WTC11 (cell line): ENCODE measurements at regions not wholly inside any gene's neighbourhood (a gene's known extent, or its start where the extent isn't known, plus 50 kb on each side); places are given as distances from the start of the nearest gene placed in this dataset.

Experiments used
- ATAC-seq: fragments of 200-7000 bp; cut with Tn5 transposase; 2 replicates; pipeline ENCODE4 v1.10.0; 2021; ENCODE audit warnings: mild to moderate bottlenecking, moderate library complexity
- CTCF ChIA-PET: fragments of 300-600 bp; sonication (Branson Sonifier 250); formaldehyde crosslinking; loops from one replicate; lab custom pipeline; 2021; ENCODE audit warnings: antibody characterized with exemption; lab: Charles Lee
- POLR2A ChIA-PET: fragments of 350-600 bp; sonication (Branson Sonifier 250); formaldehyde crosslinking; loops from one replicate; lab custom pipeline; 2021; ENCODE audit warnings: antibody characterized with exemption; lab: Charles Lee
- DNase-seq: peaks from one replicate; pipeline ENCODE4 v3.0.0; 2021; ENCODE audit warnings: low spot score
- H3K27ac Mint-ChIP-seq: 2 replicates; pipeline ENCODE4 v1.8.0; 2021; ENCODE audit warnings: mixed read lengths
- H3K27me3 Mint-ChIP-seq: 2 replicates; pipeline ENCODE4 v1.8.0; 2021; ENCODE audit warnings: low read depth, mild to moderate bottlenecking, moderate library complexity, mixed read lengths
- H3K36me3 Mint-ChIP-seq: 2 replicates; pipeline ENCODE4 v1.8.0; 2021; ENCODE audit warnings: mixed read lengths
- H3K4me1 Mint-ChIP-seq: 2 replicates; pipeline ENCODE4 v1.8.0; 2022; ENCODE audit warnings: mixed read lengths
- H3K4me3 Mint-ChIP-seq: 2 replicates; pipeline ENCODE4 v1.8.0; 2021; ENCODE audit warnings: mild to moderate bottlenecking, moderate library complexity, mixed read lengths
- H3K9me3 Mint-ChIP-seq: 2 replicates; pipeline ENCODE4 v1.8.0; 2021; ENCODE audit warnings: mixed read lengths
- ARID4B ChIP-seq: sonication (generic); formaldehyde crosslinking; IDR thresholded peaks from 2 replicates; pipeline ENCODE4 v1.8.0; 2023; ENCODE audit warnings: missing genetic modification reagents, mild to moderate bottlenecking, borderline replicate concordance
- ATF1 ChIP-seq: sonication (generic); formaldehyde crosslinking; IDR thresholded peaks from 2 replicates; pipeline ENCODE4 v1.8.1; 2023; ENCODE audit warnings: mild to moderate bottlenecking, moderate library complexity, missing genetic modification reagents
- ATF6 ChIP-seq: sonication (generic); formaldehyde crosslinking; IDR thresholded peaks from 2 replicates; pipeline ENCODE4 v1.8.1; 2023; ENCODE audit warnings: mild to moderate bottlenecking, missing genetic modification reagents
- ERG ChIP-seq: fragments of 250-450 bp; sonication (Bioruptor Pico); IDR thresholded peaks from 2 replicates; pipeline ENCODE4 v1.8.0; 2021; ENCODE audit warnings: mild to moderate bottlenecking
- FOXJ3 ChIP-seq: sonication (generic); formaldehyde crosslinking; IDR thresholded peaks from 2 replicates; pipeline ENCODE4 v1.9.0; 2021; ENCODE audit warnings: missing genetic modification reagents, mild to moderate bottlenecking, borderline replicate concordance
- HMGXB4 ChIP-seq: sonication (generic); formaldehyde crosslinking; IDR thresholded peaks from 2 replicates; pipeline ENCODE4 v1.8.1; 2023; ENCODE audit warnings: mild to moderate bottlenecking, moderate library complexity, missing genetic modification reagents
- JAZF1 ChIP-seq: fragments of 250-450 bp; sonication (Bioruptor Pico); IDR thresholded peaks from 2 replicates; pipeline ENCODE4 v1.9.0; 2021; ENCODE audit warnings: moderate library complexity, mild to moderate bottlenecking, inconsistent platforms
- KAT7 ChIP-seq: sonication (generic); formaldehyde crosslinking; IDR thresholded peaks from 2 replicates; pipeline ENCODE4 v1.8.1; 2023; ENCODE audit warnings: missing genetic modification reagents, mild to moderate bottlenecking, borderline replicate concordance
- MAX ChIP-seq: sonication (generic); formaldehyde crosslinking; IDR thresholded peaks from 2 replicates; pipeline ENCODE4 v1.8.0; 2022; ENCODE audit warnings: mild to moderate bottlenecking, missing genetic modification reagents
- MXD4 ChIP-seq: fragments of 250-450 bp; sonication (Bioruptor Pico); IDR thresholded peaks from 2 replicates; pipeline ENCODE4 v1.8.0; 2021; ENCODE audit warnings: mild to moderate bottlenecking, moderate library complexity, borderline replicate concordance
- MYBL2 ChIP-seq: sonication (generic); formaldehyde crosslinking; IDR thresholded peaks from 2 replicates; pipeline ENCODE4 v1.8.1; 2023; ENCODE audit warnings: mild to moderate bottlenecking, moderate library complexity, missing genetic modification reagents
- NR3C1 ChIP-seq: sonication (generic); formaldehyde crosslinking; conservative IDR thresholded peaks from 2 replicates; pipeline ENCODE4 v1.8.1; 2023; ENCODE audit warnings: low read depth, mild to moderate bottlenecking, missing genetic modification reagents
- RELA ChIP-seq: sonication (generic); formaldehyde crosslinking; IDR thresholded peaks from 2 replicates; pipeline ENCODE4 v1.8.1; 2022; ENCODE audit warnings: missing genetic modification reagents, mild to moderate bottlenecking, borderline replicate concordance
- RORB ChIP-seq: fragments of 250-450 bp; sonication (Bioruptor Pico); IDR thresholded peaks from 2 replicates; pipeline ENCODE4 v1.9.0; 2021; ENCODE audit warnings: mild to moderate bottlenecking
- TCF7 ChIP-seq: sonication (generic); formaldehyde crosslinking; IDR thresholded peaks from 2 replicates; pipeline ENCODE4 v1.8.0; 2022; ENCODE audit warnings: mild to moderate bottlenecking, low read depth, missing genetic modification reagents, moderate library complexity
- TEAD1 ChIP-seq: sonication (generic); formaldehyde crosslinking; IDR thresholded peaks from 2 replicates; pipeline ENCODE4 v1.8.0; 2022; ENCODE audit warnings: mild to moderate bottlenecking, missing genetic modification reagents
- TP53 ChIP-seq: sonication (generic); formaldehyde crosslinking; IDR thresholded peaks from 2 replicates; pipeline ENCODE4 v1.8.1; 2023; ENCODE audit warnings: mild to moderate bottlenecking, missing genetic modification reagents
- USF2 ChIP-seq: sonication (generic); formaldehyde crosslinking; IDR thresholded peaks from 2 replicates; pipeline ENCODE4 v1.8.1; 2023; ENCODE audit warnings: mild to moderate bottlenecking, missing genetic modification reagents, moderate library complexity
- ZMAT4 ChIP-seq: fragments of 250-450 bp; sonication (Bioruptor Pico); IDR thresholded peaks from 2 replicates; pipeline ENCODE4 v1.9.0; 2021; ENCODE audit warnings: mild to moderate bottlenecking
- ZNF416 ChIP-seq: fragments of 250-450 bp; sonication (Bioruptor Pico); IDR thresholded peaks from 2 replicates; pipeline ENCODE4 v1.9.0; 2021; ENCODE audit warnings: mild to moderate bottlenecking, inconsistent platforms

- DNase-seq = peak; percentile 4
- Mint-ChIP-seq H3K4me3 (no peak overlapping the region), H3K4me1 (peaks cover 12% of the 10 kb centered on the region; the same call in 1 of the 2 replicates)
- TF ChIP-seq ATF1 (CRISPR knock-in tag) (no peak), ZNF416 (CRISPR knock-in tag) (no peak), MYBL2 (CRISPR knock-in tag) (no peak), TCF7 (CRISPR knock-in tag) (no peak), JAZF1 (CRISPR knock-in tag) (no peak), RORB (CRISPR knock-in tag) (no peak), MXD4 (no peak), ARID4B (CRISPR knock-in tag) (no peak), HMGXB4 (no peak), KAT7 (no peak), MAX (CRISPR knock-in tag) (no peak), ERG (no peak), ATF6 (CRISPR knock-in tag) (no peak), NR3C1 (CRISPR knock-in tag) (no peak), USF2 (no peak), ZMAT4 (no peak), RELA (no peak), TEAD1 (CRISPR knock-in tag) (no peak), FOXJ3 (CRISPR knock-in tag) (no peak), TP53 (CRISPR knock-in tag) (no peak)
- TF ChIP-seq, all 79 proteins: peak for 0
- Mint-ChIP-seq H3K36me3 (no peaks in the 10 kb centered on the region), H3K27ac (no peak overlapping the region), H3K27me3 (peaks cover 7% of the 10 kb centered on the region; the same call in 1 of the 2 replicates), H3K9me3 (no peaks in the 10 kb centered on the region)
- CTCF ChIA-PET = interaction anchor here (1.3 kb wide), 1 partner anchor 226 kb away, joined by 5 read pairs; no protein-coding TSS in a partner anchor
- no peak for ATAC-seq
- POLR2A ChIA-PET = no interaction called here
Observed at GRCh38 chr22:23382428-23383218, 197.5 kb downstream of the IGLL1 start.
